H9 (cell line): ENCODE measurements at regions not wholly inside any gene's neighbourhood (a gene's known extent, or its start where the extent isn't known, plus 50 kb on each side); places are given as distances from the start of the nearest gene placed in this dataset.

Source experiments
- DNase-seq: peaks from one replicate; pipeline ENCODE4 v3.0.0-alpha.2; 2017
- H2AFZ ChIP-seq: one replicate; pipeline ENCODE4 v1.6.1; 2013; ENCODE audit warnings: mild to moderate bottlenecking, low read length, control low read depth, moderate library complexity
- H2AK5ac ChIP-seq: 2 replicates; pipeline ENCODE4 v1.6.1; 2013; ENCODE audit warnings: low read length, control low read depth, mixed read lengths; ENCODE audit not compliant: insufficient read length
- H2BK120ac ChIP-seq: one replicate; pipeline ENCODE4 v1.6.1; 2013; ENCODE audit warnings: low read depth, mild to moderate bottlenecking, low read length, control low read depth, inconsistent platforms; ENCODE audit not compliant: poor library complexity, severe bottlenecking
- H2BK12ac ChIP-seq: 2 replicates; pipeline ENCODE4 v1.6.1; 2013; ENCODE audit warnings: low read length, control low read depth, mixed read lengths, low read depth; ENCODE audit not compliant: insufficient read length
- H2BK15ac ChIP-seq: 2 replicates; pipeline ENCODE4 v1.6.1; 2013; ENCODE audit warnings: low read depth, low read length, control low read depth
- H2BK20ac ChIP-seq: one replicate; pipeline ENCODE4 v1.6.1; 2013; ENCODE audit warnings: low read depth, mild to moderate bottlenecking, low read length, control low read depth, inconsistent platforms; ENCODE audit not compliant: poor library complexity, severe bottlenecking
- H2BK5ac ChIP-seq: 2 replicates; pipeline ENCODE4 v1.6.1; 2013; ENCODE audit warnings: low read length, control low read depth, mixed read lengths; ENCODE audit not compliant: insufficient read length
- H3K14ac ChIP-seq: 2 replicates; pipeline ENCODE4 v1.6.1; 2013; ENCODE audit warnings: low read length, control low read depth; ENCODE audit not compliant: insufficient read depth
- H3K18ac ChIP-seq: 2 replicates; pipeline ENCODE4 v1.6.1; 2013; ENCODE audit warnings: low read depth, mild to moderate bottlenecking, mixed read lengths, low read length, control low read depth; ENCODE audit not compliant: insufficient read length
- H3K23ac ChIP-seq: 2 replicates; pipeline ENCODE4 v1.6.1; 2013; ENCODE audit warnings: low read length, control low read depth, mixed read lengths, low read depth; ENCODE audit not compliant: insufficient read length
- H3K23me2 ChIP-seq: 2 replicates; pipeline ENCODE4 v1.6.1; 2013; ENCODE audit warnings: low read depth, mild to moderate bottlenecking, mixed read lengths, low read length, control low read depth; ENCODE audit not compliant: insufficient read length, poor library complexity, severe bottlenecking
- H3K27ac ChIP-seq: 2 replicates; pipeline ENCODE4 v1.5.1; 2013; ENCODE audit warnings: low read length, control low read depth, mixed read lengths, low read depth; ENCODE audit not compliant: insufficient read length
- H3K27me3 ChIP-seq: 2 replicates; pipeline ENCODE4 v1.6.1; 2013; ENCODE audit warnings: low read length, control low read depth, inconsistent platforms; ENCODE audit not compliant: insufficient read depth
- H3K4ac ChIP-seq: 2 replicates; pipeline ENCODE4 v1.6.1; 2013; ENCODE audit warnings: low read depth, mild to moderate bottlenecking, control low read depth, inconsistent platforms, low read length, moderate library complexity
- H3K4me1 ChIP-seq: 2 replicates; pipeline ENCODE4 v1.6.1; 2013; ENCODE audit warnings: low read length, control low read depth, inconsistent platforms; ENCODE audit not compliant: insufficient read depth
- H3K4me2 ChIP-seq: 2 replicates; pipeline ENCODE4 v1.6.1; 2013; ENCODE audit warnings: low read length, control low read depth, mixed read lengths; ENCODE audit not compliant: insufficient read length, insufficient read depth
- H3K56ac ChIP-seq: 2 replicates; pipeline ENCODE4 v1.6.1; 2013; ENCODE audit warnings: low read depth, mild to moderate bottlenecking, mixed read lengths, low read length, control low read depth; ENCODE audit not compliant: insufficient read length
- H3K79me1 ChIP-seq: 2 replicates; pipeline ENCODE4 v1.6.1; 2013; ENCODE audit warnings: low read depth, mild to moderate bottlenecking, moderate library complexity, low read length, control low read depth, inconsistent platforms; ENCODE audit not compliant: insufficient read depth, poor library complexity, severe bottlenecking
- H3K79me2 ChIP-seq: 2 replicates; pipeline ENCODE4 v1.6.1; 2013; ENCODE audit warnings: low read length, control low read depth, inconsistent platforms; ENCODE audit not compliant: insufficient read depth
- H3K9ac ChIP-seq: 2 replicates; pipeline ENCODE4 v1.6.1; 2013; ENCODE audit warnings: low read length, control low read depth, mixed read lengths; ENCODE audit not compliant: insufficient read length; ENCODE audit errors: extremely low read depth
- H3K9me3 ChIP-seq: one replicate; pipeline ENCODE4 v1.6.1; 2013; ENCODE audit warnings: low read depth, low read length, inconsistent platforms; ENCODE audit not compliant: control insufficient read depth
- H3T11ph ChIP-seq: one replicate; pipeline ENCODE4 v1.6.1; 2013; ENCODE audit warnings: mild to moderate bottlenecking, low read length, control low read depth, inconsistent platforms
- H4K20me1 ChIP-seq: one replicate; pipeline ENCODE4 v1.6.1; 2013; ENCODE audit not compliant: control insufficient read depth, insufficient read length, insufficient read depth
- H4K5ac ChIP-seq: 2 replicates; pipeline ENCODE4 v1.6.1; 2013; ENCODE audit warnings: low read depth, mild to moderate bottlenecking, mixed read lengths, low read length, control low read depth; ENCODE audit not compliant: insufficient read length
- H4K8ac ChIP-seq: replicated peaks from 2 replicates; pipeline ENCODE4 v1.6.1; 2013; ENCODE audit warnings: low read length, control low read depth, mixed read lengths, low read depth; ENCODE audit not compliant: insufficient read length
- H4K91ac ChIP-seq: 2 replicates; pipeline ENCODE4 v1.6.1; 2013; ENCODE audit warnings: low read depth, mild to moderate bottlenecking, moderate library complexity, mixed read lengths, low read length, control low read depth; ENCODE audit not compliant: insufficient read length
- H3K27ac Mint-ChIP-seq, 3 experiments: 2 replicates in 2 of 3; 3 replicates in 1 of 3; pipeline ENCODE4 v1.8.0; 2020 to 2021; ENCODE audit warnings: mixed read lengths in 3 of 3, mild to moderate bottlenecking in 1 of 3, moderate library complexity in 1 of 3
- H3K27me3 Mint-ChIP-seq: 2 replicates; pipeline ENCODE4 v1.8.0; 2021; ENCODE audit warnings: low read depth, mild to moderate bottlenecking, moderate library complexity, mixed read lengths
- H3K36me3 Mint-ChIP-seq, 3 experiments: 2 replicates in 2 of 3; 3 replicates in 1 of 3; pipeline ENCODE4 v1.8.0; 2020 to 2021; ENCODE audit warnings: low read depth in 3 of 3, mixed read lengths in 3 of 3; ENCODE audit not compliant: insufficient read depth in 1 of 3
- H3K4me1 Mint-ChIP-seq, 2 experiments: 2 replicates each; pipeline ENCODE4 v1.8.0; 2020; ENCODE audit warnings: mixed read lengths in 2 of 2
- H3K4me3 Mint-ChIP-seq, 2 experiments: 2 replicates in 1 of 2; 3 replicates in 1 of 2; pipeline ENCODE4 v1.8.0; 2020 to 2021; ENCODE audit warnings: mild to moderate bottlenecking in 2 of 2, mixed read lengths in 2 of 2, moderate library complexity in 1 of 2
- H3K9me3 Mint-ChIP-seq, 2 experiments: 2 replicates in 1 of 2; 3 replicates in 1 of 2; pipeline ENCODE4 v1.8.0; 2020; ENCODE audit warnings: mild to moderate bottlenecking in 2 of 2, mixed read lengths in 2 of 2, moderate library complexity in 1 of 2
- CTCF ChIP-seq: fragments of 200-600 bp; sonication (generic); conservative IDR thresholded peaks from 3 replicates; pipeline ENCODE4 v1.8.0; 2021; ENCODE audit warnings: antibody characterized with exemption, mild to moderate bottlenecking
- WGBS: extraction: QIAGEN DNeasy Blood & Tissue Kit; methylation state at CpG from one replicate; pipeline ENCODE4 v1.1.7; 2013; ENCODE audit warnings: missing lambda C conversion rate, low lambda C conversion rate, mixed read lengths; ENCODE audit not compliant: insufficient read length; ENCODE audit errors: extremely low coverage; 5-methylcytosine and 5-hydroxymethylcytosine counted together

DNA sequence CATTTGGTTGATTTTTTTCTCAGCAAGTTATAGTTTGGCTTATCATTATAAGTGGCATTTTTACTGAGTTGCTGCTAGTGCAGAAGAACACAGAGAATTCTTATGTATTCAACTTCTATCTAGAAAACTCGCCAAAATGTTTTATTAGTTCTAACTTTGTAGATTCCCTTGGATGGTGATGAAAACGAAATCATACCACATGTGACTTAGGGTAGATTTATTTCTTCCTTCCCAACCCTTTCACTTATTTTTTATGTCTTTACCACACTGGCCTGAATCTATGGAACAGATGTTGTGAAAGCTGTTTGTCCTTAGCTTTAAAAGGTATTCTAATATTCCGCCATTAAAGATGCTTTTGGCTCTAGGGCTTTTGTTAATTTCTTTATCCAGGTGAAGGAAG, 503.3 kb upstream of the CFAP20DC start:
- Histone ChIP-seq H3K79me1 (no peaks in the 10 kb centered on the region), H3K27ac (no peak overlapping the region), H3K4me2 (no peak overlapping the region), H3K14ac (no peak overlapping the region), H2BK5ac (no peak overlapping the region), H3K79me2 (no peaks in the 10 kb centered on the region), H3K4me1 (no peaks in the 10 kb centered on the region), H3K18ac (no peak overlapping the region), H2BK12ac (no peak overlapping the region), H3T11ph (no peak overlapping the region), H3K23me2 (no peaks in the 10 kb centered on the region), H3K23ac (no peak overlapping the region), H4K5ac (no peak overlapping the region), H4K8ac (no peak overlapping the region), H2BK20ac (no peak overlapping the region), H2BK15ac (no peak overlapping the region), H2AK5ac (no peak overlapping the region), H3K9me3 (no peaks in the 10 kb centered on the region), H2AFZ (no peak overlapping the region), H3K4ac (no peak overlapping the region), H3K27me3 (no peaks in the 10 kb centered on the region), H4K91ac (no peak overlapping the region), H2BK120ac (no peak overlapping the region), H3K56ac (no peak overlapping the region), H4K20me1 (no peaks in the 10 kb centered on the region), H3K9ac (no peak overlapping the region)
- H3K4me1 Mint-ChIP-seq = no peaks in the 10 kb centered on the region
- no peaks in the 10 kb centered on the region for H3K36me3 Mint-ChIP-seq
- TF ChIP-seq CTCF = no peak
- no peaks in the 10 kb centered on the region; the same call in none of the 2 replicates for H3K27me3 Mint-ChIP-seq
- H3K9me3 Mint-ChIP-seq = no peaks in the 10 kb centered on the region
- no peak for DNase-seq
- no CpG with 5 or more reads among the region's 3 CpGs for WGBS
- no peak overlapping the region for H3K4me3 Mint-ChIP-seq
- H3K27ac Mint-ChIP-seq = no peak overlapping the region
